B cell (primary cell): ENCODE measurements at regions not wholly inside any gene's neighbourhood (a gene's known extent, or its start where the extent isn't known, plus 50 kb on each side); places are given as distances from the start of the nearest gene placed in this dataset.

Experiments used
- CTCF ChIP-seq: fragments of 200-600 bp; IDR thresholded peaks from one replicate; pipeline ENCODE4 v1.8.0; 2022; ENCODE audit warnings: antibody characterized with exemption, mild to moderate bottlenecking
- EZH2 ChIP-seq: IDR thresholded peaks from 2 replicates; pipeline ENCODE4 v1.6.1; 2012; ENCODE audit warnings: borderline replicate concordance, low read depth, mild to moderate bottlenecking, moderate library complexity, low read length; ENCODE audit not compliant: insufficient read depth, poor library complexity, severe bottlenecking

GRCh38 chr16:13781575-13782338 is 138.2 kb upstream of the ERCC4 start:
- TF ChIP-seq CTCF (no peak), EZH2 (no peak)
